ENCODE measurements at regions not wholly inside any gene's neighbourhood (a gene's known extent, or its start where the extent isn't known, plus 50 kb on each side); places are given as distances from the start of the nearest gene placed in this dataset.

- TF ChIP-seq CTCF (conservative IDR thresholded peaks at IDR 0.05 in 1 of 2, IDR thresholded peaks at IDR 0.05 in 1 of 2; ENCODE audit: low read depth in 1 of 2, low read length in 2 of 2), result no peak
- no peak for TF ChIP-seq EZH2 (IDR thresholded peaks at IDR 0.05; ENCODE audit: low read length, missing control alignments)
Measured at GRCh38 chr2:172182624-172183023, 79.9 kb upstream of the DLX2 start.
